Keratinocyte (primary cell): ENCODE measurements at regions not wholly inside any gene's neighbourhood (a gene's known extent, or its start where the extent isn't known, plus 50 kb on each side); places are given as distances from the start of the nearest gene placed in this dataset.

Source experiments
- DNase-seq: peaks from one replicate; pipeline ENCODE4 v3.0.0-alpha.2; 2011; ENCODE audit warnings: low read depth, missing footprints, low spot score
- FAIRE-seq: peaks from 2 replicates; lab custom pipeline; 2011; peaks lifted over from hg19 to GRCh38; lab: Jason Lieb, UNC
- H2AFZ ChIP-seq: 2 replicates; pipeline ENCODE4 v1.6.0; 2012; ENCODE audit warnings: low read length, control low read depth, inconsistent platforms; ENCODE audit not compliant: control insufficient read depth
- H3K27ac ChIP-seq: 2 replicates; pipeline ENCODE4 v1.5.1; 2011; ENCODE audit warnings: low read length; ENCODE audit not compliant: control insufficient read depth, insufficient read depth
- H3K27me3 ChIP-seq: 3 replicates; pipeline ENCODE4 v1.6.0; 2011; ENCODE audit warnings: low read length; ENCODE audit not compliant: control insufficient read depth, insufficient read depth; ENCODE audit errors: extremely low read depth
- H3K36me3 ChIP-seq, 2 experiments: 2 replicates in 1 of 2; 3 replicates in 1 of 2; pipeline ENCODE4 v1.5.1; 2011; ENCODE audit warnings: low read length in 2 of 2, mild to moderate bottlenecking in 1 of 2; ENCODE audit not compliant: control insufficient read depth in 2 of 2, insufficient read depth in 2 of 2; ENCODE audit errors: extremely low read depth in 1 of 2
- H3K4me1 ChIP-seq: 3 replicates; pipeline ENCODE4 v1.5.1; 2011; ENCODE audit warnings: low read length; ENCODE audit not compliant: control insufficient read depth, insufficient read depth; ENCODE audit errors: extremely low read depth
- H3K4me2 ChIP-seq: 3 replicates; pipeline ENCODE4 v1.6.0; 2011; ENCODE audit warnings: low read depth, low read length; ENCODE audit not compliant: control insufficient read depth, insufficient read depth; ENCODE audit errors: extremely low read depth
- H3K4me3 ChIP-seq, 3 experiments: fragments of 200-600 bp in 1 of 3; sonication (generic) in 1 of 3; 2 replicates in 2 of 3; 3 replicates in 1 of 3; pipeline ENCODE4 v1.5.1; 2011 to 2016; ENCODE audit warnings: low read length in 3 of 3, mild to moderate bottlenecking in 3 of 3, control low read depth in 2 of 3, inconsistent platforms in 1 of 3, low read depth in 1 of 3, mixed read lengths in 1 of 3, mixed run types in 1 of 3, moderate library complexity in 1 of 3; ENCODE audit not compliant: control insufficient read depth in 2 of 3, insufficient read depth in 2 of 3; ENCODE audit errors: extremely low read depth in 1 of 3
- H3K79me2 ChIP-seq: 2 replicates; pipeline ENCODE4 v1.6.0; 2012; ENCODE audit warnings: low read length; ENCODE audit not compliant: control insufficient read depth, insufficient read depth
- H3K9ac ChIP-seq: 3 replicates; pipeline ENCODE4 v1.6.0; 2011; ENCODE audit warnings: low read length; ENCODE audit not compliant: control insufficient read depth, insufficient read depth; ENCODE audit errors: extremely low read depth
- H3K9me1 ChIP-seq: 3 replicates; pipeline ENCODE4 v1.6.0; 2011; ENCODE audit warnings: low read length; ENCODE audit not compliant: control insufficient read depth, insufficient read depth; ENCODE audit errors: extremely low read depth
- H3K9me3 ChIP-seq: 2 replicates; pipeline ENCODE4 v1.5.1; 2012; ENCODE audit warnings: low read depth, low read length; ENCODE audit not compliant: control insufficient read depth
- H4K20me1 ChIP-seq: 3 replicates; pipeline ENCODE4 v1.6.0; 2011; ENCODE audit warnings: low read length; ENCODE audit not compliant: control insufficient read depth, insufficient read depth; ENCODE audit errors: extremely low read depth
- CTCF ChIP-seq, 3 experiments: IDR thresholded peaks in 1 of 3; conservative IDR thresholded peaks in 1 of 3; optimal IDR thresholded peaks in 1 of 3; 2 replicates in 2 of 3; 3 replicates in 1 of 3; pipeline versions ENCODE3 to v1.5.1; 2011; ENCODE audit warnings: low read length in 3 of 3, mild to moderate bottlenecking in 3 of 3, moderate library complexity in 2 of 3, control low read depth in 1 of 3, inconsistent platforms in 1 of 3; ENCODE audit not compliant: insufficient read depth in 2 of 3; ENCODE audit errors: extremely low read depth in 1 of 3
- EZH2 ChIP-seq: IDR thresholded peaks from one replicate; pipeline ENCODE4 v1.6.1; 2012; ENCODE audit warnings: inconsistent platforms, mild to moderate bottlenecking, low read length, moderate library complexity
- dilution Hi-C: fragments of 300-500 bp; cut with MboI; formaldehyde crosslinking; loops from one replicate; pipeline ENCODE4 v1.7.0; 2020; ENCODE audit warnings: low sequenced_read_pairs; ENCODE audit not compliant: extremely low pct_ligation_motif_present

GRCh38 chr21:19864476-19864875 lies 1133.7 kb upstream of the NCAM2 start:
- FAIRE-seq (no peak), DNase-seq (no peak)
- Histone ChIP-seq H3K4me2 (no peak overlapping the region), H3K36me3 (no peaks in the 10 kb centered on the region), H3K27me3 (no peaks in the 10 kb centered on the region), H3K27ac (no peak overlapping the region), H2AFZ (no peak overlapping the region), H3K9me3 (peaks cover 2% of the 10 kb centered on the region), H3K4me3 (no peak overlapping the region), H3K9me1 (no peaks in the 10 kb centered on the region), H3K4me1 (no peaks in the 10 kb centered on the region), H4K20me1 (no peaks in the 10 kb centered on the region), H3K9ac (no peak overlapping the region), H3K79me2 (no peaks in the 10 kb centered on the region)
- TF ChIP-seq EZH2, result no peak
- TF ChIP-seq CTCF (optimal IDR thresholded peaks at IDR 0.05 in 1 of 3, IDR thresholded peaks at IDR 0.05 in 1 of 3, conservative IDR thresholded peaks at IDR 0.05 in 1 of 3; ENCODE audit: extremely low read depth in 1 of 3, insufficient read depth in 2 of 3, low read length in 3 of 3), result no peak
- dilution Hi-C loops, result no loop called here

GRCh38 chr21:19870682-19871081 lies 1127.5 kb upstream of the NCAM2 start:
- Histone ChIP-seq H3K4me1 (no peaks in the 10 kb centered on the region), H3K27me3 (no peaks in the 10 kb centered on the region), H3K4me3 (no peak overlapping the region), H3K9ac (no peak overlapping the region), H3K36me3 (no peaks in the 10 kb centered on the region), H3K9me1 (no peaks in the 10 kb centered on the region), H3K4me2 (no peak overlapping the region), H4K20me1 (no peaks in the 10 kb centered on the region), H2AFZ (no peak overlapping the region), H3K9me3 (peaks cover 2% of the 10 kb centered on the region), H3K79me2 (no peaks in the 10 kb centered on the region), H3K27ac (no peak overlapping the region)
- TF ChIP-seq CTCF (optimal IDR thresholded peaks at IDR 0.05 in 1 of 3, IDR thresholded peaks at IDR 0.05 in 1 of 3, conservative IDR thresholded peaks at IDR 0.05 in 1 of 3; ENCODE audit: extremely low read depth in 1 of 3, insufficient read depth in 2 of 3, low read length in 3 of 3) (no peak), EZH2 (no peak)
- no peak for DNase-seq
- dilution Hi-C loops, result no loop called here
- no peak for FAIRE-seq
